Medulla oblongata (tissue), 1 donor: ENCODE measurements at regions not wholly inside any gene's neighbourhood (a gene's known extent, or its start where the extent isn't known, plus 50 kb on each side); places are given as distances from the start of the nearest gene placed in this dataset.

Source experiments
- DNase-seq: peaks from one replicate; pipeline ENCODE4 v3.0.0-alpha.2; 2015; ENCODE audit errors: extremely low spot score

DNA sequence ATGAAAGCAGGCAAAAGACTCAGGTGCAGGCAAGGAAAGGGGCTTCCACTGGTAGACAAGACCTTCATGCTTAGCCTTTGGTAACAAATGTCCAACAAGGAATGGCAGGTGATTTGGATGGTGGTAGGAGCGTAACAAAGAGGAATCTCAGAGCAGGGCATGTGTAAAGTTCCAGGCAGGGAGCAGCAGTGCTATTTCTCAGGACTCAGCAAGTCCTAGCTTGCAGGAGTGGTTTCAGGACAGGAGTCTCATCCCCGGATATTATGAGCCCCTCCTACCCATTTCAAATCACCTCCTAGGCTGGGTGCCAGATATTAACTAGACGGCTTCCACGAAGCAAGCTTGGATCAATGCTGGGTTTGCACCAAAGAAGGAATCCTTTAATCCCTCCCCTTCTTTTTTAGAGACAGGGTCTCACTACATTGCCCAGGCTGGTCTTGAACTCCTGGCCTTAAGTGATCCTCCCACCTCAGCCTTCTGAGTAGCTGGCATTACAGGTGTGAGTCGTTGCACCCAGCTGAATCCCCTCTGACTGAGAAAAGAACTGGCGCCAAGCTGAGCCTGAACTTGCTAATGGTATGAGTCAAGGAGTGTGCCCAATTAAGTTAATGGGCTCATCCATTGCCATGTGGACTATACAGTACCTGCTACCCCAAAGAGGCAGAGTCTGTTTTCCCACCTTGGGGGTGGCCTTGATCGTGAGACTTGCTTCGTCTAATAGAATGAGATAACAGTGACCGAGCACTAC lies 190.3 kb downstream of the ARL4C start:
- DNase-seq: no peak

DNA sequence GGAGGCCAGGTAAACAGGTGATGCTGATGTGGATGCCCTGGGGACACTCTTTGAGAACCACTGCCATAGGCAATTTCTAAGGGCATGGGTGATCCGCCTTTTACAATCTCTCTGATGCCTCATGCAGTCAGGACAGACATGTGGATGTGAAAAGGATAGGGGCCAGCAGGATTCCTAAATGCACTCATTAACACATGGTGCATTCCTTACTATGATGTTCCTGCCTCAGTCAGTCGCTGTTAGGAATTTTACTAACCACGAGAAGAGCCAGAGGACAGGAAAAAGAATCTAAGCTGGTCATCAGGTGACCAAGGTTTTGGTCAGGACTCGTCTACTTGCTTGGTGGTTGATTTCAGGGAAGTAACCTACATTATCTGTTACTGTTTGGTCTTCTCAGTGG lies 191.0 kb downstream of the ARL4C start:
- DNase-seq: no peak

DNA sequence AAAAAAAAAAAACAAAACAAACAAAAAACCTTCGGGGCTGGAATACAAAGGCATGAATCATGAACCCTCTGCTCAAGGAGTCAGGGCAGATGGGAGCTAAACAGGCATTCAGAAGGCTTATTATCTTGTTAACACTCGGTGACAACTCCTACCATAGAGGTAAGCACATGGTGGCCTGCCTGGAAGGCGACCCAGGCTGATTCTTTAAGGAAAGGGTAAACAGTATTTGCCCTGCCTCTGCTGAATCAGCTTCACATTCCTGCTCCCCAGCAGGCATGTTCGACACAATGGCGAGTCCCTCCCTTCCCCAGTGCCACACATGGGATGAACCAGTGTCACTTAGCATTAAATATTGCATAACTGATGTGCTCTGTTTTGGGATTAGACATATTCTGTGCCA lies 191.9 kb downstream of the ARL4C start:
- DNase-seq: no peak

DNA sequence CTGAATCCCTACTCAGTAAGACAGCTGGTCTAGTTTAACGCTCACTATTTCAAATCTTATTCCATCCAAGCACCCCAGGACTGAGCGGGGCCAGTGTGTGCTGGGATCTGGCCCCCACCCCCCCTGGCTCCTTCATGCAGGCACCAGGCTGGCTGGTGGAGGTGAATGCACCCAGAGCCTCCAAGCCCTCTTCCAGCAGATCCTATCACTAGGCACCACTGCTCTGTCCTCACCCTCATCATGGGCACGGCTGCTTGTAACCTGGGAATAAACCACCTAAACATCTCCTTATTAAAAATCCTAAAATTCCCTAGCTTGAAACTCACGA lies 194.3 kb downstream of the ARL4C start:
- DNase-seq: no peak

DNA sequence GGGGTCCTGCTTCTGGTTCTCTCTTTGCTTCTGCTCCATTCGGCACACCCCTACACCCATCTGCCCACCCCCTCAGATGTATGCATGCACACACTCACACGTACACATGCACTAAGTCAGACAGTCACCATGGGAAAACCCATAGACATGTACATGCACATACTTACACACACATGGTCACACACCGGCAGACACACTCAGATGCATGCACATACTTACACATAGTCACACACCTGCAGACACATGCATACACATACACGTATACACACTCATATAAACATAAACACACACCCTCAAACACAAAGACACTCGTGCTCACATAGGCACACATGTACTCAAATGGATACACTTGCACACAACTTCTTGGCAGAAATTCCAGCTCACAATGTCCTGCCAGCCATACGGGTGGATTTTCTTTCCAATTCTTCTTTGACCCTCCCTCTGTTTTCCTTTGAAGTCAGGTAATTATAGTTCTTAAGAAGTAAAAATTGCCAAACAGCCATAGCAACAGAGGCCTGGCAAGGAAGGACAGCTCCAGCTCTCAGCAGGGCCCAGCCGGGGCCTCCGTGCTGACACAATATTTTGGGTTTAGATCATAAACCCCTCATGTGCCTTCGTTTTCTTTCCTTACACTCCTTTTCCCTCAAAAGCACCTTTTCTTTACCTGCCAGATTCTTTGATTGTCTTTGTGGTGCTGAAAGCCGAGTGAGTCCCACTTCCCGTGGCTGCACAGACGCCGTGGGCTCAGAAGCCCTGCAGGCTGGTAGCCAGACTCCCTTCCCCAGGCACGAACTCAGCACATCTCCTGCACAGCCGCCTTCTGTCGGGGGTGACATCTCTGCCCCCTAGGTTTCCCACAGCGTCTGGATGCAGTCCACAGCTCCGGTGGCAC lies 195.7 kb downstream of the ARL4C start:
- no peak for DNase-seq

DNA sequence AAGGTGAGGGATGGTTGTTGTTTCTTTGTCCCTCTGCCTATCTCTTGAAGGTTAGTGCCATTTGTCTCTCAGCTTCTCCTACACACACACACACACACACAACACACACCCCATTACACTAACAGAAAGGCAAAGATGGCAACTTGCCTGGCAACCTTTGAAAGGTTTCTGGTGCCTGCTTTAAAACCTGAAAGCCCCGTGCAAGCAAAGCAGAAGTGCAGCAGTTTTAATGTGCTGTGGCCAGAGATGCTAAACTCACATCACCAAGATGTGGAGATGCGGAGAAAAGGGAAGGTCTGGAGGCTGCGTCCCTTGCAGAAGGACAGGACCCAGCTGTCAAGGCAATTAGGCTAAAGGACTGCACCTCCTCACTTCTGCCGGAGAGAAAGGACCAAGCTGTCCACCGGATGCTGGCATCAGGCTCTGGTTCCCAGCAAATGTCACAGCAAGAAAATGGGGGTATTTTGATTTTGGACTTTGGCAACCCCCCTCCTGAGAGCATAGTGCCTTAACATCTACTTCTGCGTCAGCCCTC lies 196.4 kb downstream of the ARL4C start:
- no peak for DNase-seq

DNA sequence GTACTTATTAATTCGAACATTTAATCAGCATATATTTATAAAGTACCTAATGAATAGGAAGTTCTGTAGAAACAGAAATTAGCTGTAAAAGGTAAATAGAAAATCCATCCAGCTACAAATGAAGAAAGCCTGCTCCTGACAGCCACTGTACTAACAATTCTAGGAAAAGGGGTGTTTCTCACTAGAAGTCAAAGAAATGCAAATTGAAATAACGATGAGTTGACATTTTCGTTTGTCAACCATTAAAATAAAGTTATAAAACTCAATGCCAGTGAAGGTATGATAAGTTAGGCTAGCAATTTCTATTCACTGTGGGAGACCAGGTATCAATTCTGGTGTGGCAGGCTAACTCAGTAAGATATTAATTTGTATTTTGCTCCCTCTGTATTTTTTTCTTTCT lies 198.0 kb downstream of the ARL4C start:
- no peak for DNase-seq

DNA sequence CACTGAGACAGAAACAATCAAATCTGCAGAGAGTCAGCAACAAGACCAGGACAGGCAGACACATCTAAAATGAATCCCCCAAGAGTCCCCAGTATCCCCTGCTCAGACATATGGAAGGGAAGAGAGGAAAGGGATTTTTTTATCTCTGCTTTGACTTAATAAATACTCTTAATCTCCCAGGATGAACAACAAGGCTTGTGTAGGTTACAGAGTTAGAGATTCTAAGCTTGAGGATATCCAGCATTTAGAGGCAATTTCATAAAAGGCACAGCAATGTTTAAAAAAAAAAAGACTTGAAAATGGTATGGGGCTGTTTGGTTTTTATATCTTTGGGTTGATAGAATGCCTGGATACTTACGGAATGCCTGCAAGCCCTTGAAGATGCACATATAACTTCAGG lies 199.9 kb downstream of the ARL4C start:
- no peak for DNase-seq

DNA sequence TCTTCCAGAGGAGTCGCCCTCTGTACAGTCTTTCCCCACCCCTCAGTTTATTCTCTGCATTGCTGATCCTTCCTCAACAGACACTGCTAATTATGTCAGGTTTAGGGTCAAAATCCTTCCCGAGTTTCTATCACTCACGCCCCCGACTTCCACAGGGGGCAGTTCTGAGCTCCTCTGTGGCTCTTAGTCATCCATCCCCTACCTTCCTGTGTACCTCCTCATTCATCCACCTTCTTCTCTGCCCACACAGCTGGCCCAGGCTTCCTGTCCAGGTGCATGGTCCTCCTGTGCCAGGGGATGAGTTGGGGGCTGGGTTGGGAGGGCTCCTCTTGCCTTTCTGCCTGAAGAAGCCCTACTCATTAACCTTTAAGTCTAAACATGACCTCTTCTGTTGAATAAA lies 202.9 kb downstream of the ARL4C start:
- no peak for DNase-seq

DNA sequence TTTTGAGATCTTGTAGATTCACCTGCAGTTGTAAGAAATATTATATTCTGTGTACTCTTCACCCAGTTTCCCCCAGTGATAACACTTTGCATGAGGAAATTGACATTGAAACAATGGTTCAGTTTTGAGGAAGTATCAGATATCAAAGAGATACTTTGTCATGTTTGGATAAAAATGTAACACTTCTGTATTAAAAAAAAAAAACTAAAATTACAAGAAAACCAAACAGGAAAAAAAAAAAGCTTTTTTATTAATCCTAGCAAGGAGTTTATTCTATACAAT lies 204.0 kb downstream of the ARL4C start:
- no peak for DNase-seq

DNA sequence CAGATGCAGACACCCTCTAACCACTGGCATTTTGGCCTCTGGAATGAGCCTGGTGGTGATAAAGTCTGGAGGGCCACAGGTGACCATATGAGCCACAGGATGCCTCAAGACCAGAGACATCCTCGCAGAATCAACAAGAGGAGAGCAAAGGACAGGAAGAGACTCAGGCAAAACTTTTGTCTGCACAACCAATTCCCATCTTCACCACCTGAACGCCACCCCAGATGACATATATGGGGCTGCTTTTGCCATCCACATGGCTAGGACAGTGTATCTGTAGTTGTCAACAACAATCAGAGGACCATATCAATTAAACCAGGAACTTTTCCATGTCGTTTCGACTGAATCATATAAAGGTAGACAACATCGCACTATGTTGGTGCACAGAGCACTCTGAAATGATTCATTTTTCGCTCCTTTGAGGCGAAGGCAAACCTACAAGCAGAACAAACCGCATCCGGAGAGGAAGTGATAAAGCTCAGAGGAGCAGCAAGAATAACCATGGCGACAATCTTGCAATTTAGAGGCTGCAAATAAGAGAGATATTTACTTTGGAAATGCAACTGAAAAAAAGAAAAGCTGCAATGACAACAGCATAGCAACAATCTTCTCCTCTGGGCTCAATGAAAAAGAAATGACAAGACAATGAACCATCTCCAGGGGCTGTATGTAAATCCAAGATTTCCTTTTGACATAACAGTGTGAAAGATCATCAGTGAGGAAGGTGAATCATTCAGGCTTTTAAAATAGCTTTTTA lies 204.5 kb downstream of the ARL4C start:
- no peak for DNase-seq

DNA sequence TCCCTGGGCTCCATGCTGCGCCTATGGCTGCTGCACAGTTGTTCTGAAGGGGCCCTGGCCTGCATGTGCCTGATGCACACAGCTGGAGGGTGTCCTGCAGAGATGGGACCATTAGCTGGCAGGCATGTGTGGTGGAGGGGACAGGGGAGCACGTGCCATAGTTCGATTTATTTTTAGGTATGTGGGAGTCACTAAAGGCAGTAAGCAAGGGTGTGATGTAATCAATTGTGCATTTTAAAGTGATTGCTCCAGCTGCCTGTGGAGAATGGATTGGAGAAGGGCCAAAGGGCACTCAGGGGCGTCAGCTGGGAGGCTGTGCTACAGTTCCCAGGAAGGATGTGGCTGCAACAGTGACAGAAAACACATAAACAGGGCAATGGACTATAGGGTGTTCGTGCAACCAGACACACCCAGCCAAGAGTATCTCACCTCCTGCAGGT lies 205.1 kb downstream of the ARL4C start:
- no peak for DNase-seq

DNA sequence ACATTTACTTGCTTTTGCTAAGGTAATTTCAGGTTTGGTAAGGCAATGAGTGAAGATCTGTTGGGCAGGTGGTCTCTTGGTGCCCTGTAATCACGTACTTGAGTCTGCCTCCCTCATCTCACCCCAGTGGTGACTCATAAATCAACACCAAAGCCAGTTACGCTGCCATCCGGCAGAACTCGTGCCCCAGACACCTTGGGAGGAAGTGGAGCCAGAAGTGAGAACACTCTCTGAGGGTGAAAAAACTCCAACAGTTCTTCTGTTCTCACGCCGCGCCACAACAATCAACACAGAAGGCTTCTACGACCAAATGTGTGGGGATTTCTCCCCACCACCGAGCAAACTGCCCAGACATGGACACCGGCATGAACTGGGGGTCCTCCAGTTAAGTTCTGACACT lies 206.2 kb downstream of the ARL4C start:
- DNase-seq: no peak

DNA sequence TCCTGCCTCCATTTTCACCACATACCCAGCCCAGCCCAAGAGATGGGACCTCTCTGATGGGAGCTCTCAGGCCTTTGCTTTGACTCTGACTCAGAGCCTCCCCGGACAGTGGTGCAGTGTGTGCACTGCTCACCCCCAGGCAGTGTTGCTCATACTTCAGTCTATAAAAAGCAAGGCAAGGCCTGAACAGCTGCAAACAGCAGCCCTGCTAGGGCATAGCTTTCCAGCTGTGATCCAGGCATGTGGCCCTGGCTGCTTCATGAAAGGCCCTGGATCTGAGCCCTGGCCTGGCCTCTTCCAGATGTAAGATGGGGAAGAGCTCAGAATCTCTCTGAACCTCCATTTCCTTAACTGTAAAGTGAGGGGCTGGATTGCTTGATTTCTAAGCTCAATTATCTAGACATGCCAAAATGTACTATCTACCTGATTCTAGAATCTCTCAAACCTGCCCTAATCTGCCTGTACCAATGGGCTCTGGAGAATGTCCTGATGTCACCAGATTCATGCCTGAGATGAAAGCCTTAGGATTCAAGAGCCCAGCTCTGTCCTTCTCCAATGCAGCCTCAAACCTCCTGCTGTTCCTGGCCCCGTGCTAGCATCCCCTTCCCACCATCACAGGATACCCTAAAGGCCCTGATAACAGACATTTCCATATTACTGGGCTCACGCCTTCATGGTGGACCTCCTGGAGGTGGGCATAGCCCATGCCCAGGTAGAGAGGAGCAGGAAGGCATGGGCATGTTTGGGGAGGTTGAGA lies 206.9 kb downstream of the ARL4C start:
- DNase-seq: no peak

DNA sequence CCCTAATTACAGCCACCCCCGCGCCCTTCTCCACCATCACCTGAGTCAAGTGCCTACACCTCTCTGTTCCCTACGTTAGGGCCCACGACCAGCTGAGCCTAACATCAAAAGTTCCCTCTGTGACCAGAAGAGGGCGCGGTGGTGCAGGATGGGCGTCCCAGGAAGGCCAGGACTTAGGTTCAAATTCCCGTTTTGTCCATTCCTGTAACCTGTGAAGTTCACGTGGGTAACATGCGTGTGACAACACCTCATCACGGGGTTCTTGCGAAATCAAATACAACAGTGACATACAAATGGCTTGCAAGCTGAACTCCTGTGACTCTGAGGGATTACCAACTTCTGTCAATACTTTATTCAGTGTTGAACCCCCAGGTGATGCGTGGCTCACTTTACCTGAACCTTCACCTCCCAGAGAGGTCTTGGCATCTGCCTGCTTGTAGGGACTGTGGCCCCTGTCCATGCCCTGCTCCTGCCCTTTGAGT lies 207.9 kb downstream of the ARL4C start:
- peak; percentile 72 for DNase-seq

DNA sequence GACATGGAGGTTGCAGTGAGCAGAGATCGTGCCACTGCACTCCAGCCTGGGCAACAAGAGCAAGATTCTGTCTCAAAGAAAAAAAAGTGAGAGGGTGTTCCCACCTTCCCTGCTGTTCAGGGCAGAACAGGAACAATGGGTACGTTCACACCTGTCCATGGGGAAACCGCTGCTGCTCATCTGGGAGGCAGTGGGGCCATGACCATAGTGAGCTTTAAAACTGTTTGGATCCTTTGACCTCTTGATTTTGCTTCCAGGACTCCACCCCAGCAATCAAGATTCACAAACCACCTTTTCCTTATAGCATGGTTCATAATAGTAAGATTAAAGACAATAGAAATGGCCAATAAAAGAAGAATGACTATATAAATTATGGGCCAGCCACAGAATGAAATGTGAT lies 209.2 kb downstream of the ARL4C start:
- no peak for DNase-seq

DNA sequence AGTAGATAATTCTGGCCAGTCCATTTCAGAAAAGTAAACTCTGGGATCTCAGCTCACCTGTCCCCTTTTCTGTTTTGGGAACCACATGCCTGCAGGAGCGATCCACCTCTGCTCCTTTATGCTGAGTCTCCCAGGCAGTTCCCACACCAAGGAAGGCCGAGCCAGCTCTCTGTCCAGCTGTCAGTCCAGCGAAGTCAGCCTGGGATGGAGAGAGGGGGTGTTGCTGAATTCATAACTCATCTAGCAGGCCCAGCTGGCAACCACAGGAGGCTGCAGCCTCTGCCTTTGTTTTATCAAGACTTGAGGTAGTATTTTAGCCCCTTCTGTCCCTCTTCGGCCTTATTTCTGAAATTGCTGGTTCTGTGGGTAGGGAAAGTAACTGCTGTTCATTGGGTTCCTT lies 209.9 kb downstream of the ARL4C start:
- DNase-seq: no peak

DNA sequence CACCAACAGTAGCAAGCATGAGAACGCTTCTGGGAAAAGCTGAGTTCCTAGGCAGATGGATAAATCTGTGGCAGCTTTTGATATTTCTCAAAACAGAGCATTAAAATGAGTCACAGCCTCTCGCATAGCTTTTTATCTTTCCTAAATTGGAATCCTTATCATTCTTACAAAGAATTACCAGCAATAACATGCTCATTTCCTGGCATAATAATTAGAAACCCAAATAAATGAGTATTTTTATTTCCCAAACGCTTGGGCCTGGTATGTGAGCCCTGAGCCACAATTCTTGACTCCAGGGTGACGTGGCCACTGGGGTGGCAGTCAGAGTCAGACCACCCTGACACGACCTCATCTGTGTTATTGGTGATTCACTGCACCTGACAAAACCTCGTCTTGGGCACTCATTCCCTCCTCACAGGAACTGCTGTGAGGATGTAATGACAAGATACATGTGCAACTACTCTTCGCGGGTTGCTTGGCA lies 210.7 kb downstream of the ARL4C start:
- no peak for DNase-seq

DNA sequence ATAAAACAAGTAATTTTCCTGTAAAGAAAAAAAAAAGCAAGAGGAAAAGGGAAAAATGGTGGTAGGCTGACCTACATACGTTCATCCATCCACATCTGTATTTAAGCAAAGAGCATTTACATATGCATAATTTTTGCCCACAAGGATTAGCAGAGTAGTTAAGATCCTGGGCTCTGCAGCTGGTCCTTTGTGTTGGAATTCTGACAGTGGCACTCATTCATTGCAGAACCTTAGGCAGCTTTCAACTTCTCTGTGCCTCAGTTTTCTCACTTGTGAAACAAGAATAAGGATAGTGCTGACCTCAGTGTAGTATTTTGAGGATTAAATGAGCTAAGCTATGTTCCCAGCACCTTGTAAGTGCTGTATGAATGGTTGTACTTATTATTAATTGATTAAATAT lies 211.3 kb downstream of the ARL4C start:
- DNase-seq: no peak

DNA sequence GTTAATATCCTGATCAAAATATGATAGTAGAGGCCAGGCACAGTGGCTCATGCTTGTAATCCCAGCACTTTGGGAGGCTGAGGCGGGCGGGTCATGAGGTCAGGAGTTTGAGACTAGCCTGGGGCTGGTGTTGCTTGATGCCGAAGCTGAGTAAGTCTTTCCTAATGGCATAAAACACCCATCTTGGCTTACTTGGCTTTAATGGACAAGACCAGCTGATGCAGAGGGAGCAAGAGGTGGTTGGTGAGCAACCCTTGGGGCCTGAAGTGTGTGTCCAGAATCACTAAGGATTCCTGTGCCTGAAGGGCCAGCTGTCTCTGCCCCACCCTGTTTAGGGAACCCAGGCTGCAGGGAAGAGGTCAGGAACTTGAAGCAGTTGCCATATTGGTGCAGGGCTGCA lies 217.2 kb downstream of the ARL4C start:
- DNase-seq: no peak

DNA sequence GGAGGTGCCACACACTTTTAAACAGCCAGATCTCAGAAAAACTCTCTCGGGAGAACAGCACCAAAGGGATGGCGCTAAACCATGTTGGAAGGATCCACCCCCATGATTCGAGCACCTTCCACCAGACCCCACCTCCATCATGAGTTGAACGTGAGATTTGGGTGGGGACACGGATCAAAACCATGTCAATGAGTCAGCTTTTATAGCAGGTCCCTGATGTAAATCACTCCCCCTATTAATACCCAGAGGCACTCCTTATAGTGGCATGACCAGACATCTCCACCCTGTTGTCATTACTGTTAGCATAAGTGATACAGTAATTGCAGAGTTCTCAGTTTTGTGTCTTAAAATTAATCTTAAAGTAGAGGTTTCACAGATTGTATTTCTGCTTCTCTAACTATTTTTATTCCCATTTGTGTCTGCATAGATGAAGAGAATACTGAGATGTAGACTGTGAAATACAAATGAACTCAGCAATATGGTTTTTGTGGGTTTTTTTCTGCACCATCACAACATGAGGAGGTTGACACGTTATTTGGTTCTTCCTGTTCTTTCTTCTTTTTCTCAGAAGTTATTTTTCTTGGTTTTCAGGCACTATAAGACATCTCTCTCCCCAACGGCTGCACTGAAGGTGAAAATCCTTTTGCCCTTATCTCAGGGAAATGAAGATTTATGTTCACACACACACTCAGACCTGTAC lies 218.2 kb downstream of the ARL4C start:
- DNase-seq: no peak
